HFF-Myc (cell line): ENCODE measurements at regions not wholly inside any gene's neighbourhood (a gene's known extent, or its start where the extent isn't known, plus 50 kb on each side); places are given as distances from the start of the nearest gene placed in this dataset.

Experiments
- DNase-seq: peaks from one replicate; pipeline ENCODE4 v3.0.0-alpha.2; 2011; ENCODE audit warnings: low read depth; ENCODE audit errors: extremely low read depth
- H3K4me3 ChIP-seq: replicated peaks from 2 replicates; pipeline ENCODE4 v1.5.1; 2011; ENCODE audit warnings: low read depth, mild to moderate bottlenecking, control low read depth, low read length
- TF ChIP-seq, protein P1 (sequence below): IDR thresholded peaks from 2 replicates; pipeline ENCODE4 v1.5.1; 2012; ENCODE audit warnings: mild to moderate bottlenecking, low read depth, low read length, control low read depth; ENCODE audit errors: missing control alignments

DNA sequence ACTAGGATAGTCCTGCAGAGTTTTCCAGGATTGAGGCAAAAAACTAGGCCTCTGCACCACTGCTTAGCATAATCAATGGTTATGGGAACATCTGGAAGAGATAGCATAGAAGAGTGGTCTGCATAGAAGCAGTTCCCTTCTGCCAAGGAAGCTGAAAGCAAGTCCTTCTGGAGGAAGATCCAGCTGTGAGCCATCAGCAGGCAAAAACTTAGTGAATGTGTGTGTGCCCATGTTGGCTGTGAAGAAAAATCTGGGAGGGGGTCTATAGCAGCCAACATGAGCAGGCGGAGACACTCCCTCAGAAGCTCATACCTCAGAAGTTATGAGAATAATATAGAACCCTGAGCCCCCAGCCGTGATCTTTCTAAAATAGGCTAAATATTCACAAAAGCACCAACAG is 228.1 kb upstream of the STEAP1 start:
- DNase-seq, result no peak
- TF ChIP-seq, protein P1, sequence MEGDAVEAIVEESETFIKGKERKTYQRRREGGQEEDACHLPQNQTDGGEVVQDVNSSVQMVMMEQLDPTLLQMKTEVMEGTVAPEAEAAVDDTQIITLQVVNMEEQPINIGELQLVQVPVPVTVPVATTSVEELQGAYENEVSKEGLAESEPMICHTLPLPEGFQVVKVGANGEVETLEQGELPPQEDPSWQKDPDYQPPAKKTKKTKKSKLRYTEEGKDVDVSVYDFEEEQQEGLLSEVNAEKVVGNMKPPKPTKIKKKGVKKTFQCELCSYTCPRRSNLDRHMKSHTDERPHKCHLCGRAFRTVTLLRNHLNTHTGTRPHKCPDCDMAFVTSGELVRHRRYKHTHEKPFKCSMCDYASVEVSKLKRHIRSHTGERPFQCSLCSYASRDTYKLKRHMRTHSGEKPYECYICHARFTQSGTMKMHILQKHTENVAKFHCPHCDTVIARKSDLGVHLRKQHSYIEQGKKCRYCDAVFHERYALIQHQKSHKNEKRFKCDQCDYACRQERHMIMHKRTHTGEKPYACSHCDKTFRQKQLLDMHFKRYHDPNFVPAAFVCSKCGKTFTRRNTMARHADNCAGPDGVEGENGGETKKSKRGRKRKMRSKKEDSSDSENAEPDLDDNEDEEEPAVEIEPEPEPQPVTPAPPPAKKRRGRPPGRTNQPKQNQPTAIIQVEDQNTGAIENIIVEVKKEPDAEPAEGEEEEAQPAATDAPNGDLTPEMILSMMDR, result no peak
- H3K4me3 ChIP-seq, result no peak overlapping the region

DNA sequence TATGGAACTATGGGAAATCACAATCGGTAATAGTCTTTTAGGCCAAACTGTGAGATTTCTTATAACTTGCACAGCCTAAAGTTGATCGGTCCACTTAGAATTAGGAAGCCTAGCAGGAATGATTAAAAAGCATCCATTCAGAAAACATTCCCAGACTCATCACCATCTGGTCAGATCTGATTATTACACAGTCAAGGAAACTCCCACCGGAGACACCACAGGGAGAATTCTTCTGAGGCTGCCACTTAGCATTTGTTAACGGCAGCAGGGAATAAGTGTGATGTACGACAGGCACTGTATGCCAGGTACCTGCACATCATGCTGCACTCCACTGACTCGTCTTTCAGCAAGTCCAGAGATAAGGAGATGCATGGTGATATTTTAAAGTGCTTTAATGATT is 227.6 kb upstream of the STEAP1 start:
- H3K4me3 ChIP-seq, result no peak overlapping the region
- DNase-seq, result no peak
- TF ChIP-seq, protein P1, result no peak

DNA sequence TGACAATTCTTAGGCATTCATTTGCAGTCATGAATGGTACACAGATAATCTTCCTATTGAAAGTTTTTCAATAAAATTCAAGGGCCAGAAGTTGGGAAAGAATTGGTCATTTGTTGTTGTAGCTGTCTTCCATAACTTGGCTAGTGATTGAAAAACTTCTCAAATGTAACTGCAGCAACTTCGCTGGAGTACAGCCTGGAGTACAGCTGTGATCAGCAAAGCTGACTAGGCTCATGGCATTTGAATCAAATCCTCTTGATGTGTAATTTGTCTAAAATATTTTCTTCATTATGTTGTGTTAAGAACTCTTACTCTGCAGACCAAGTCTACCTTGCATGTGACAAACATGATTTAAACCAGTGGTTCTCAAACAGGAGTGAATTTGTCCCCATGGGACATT is 226.5 kb upstream of the STEAP1 start:
- TF ChIP-seq, protein P1, result no peak
- H3K4me3 ChIP-seq, result no peak overlapping the region
- DNase-seq, result no peak

DNA sequence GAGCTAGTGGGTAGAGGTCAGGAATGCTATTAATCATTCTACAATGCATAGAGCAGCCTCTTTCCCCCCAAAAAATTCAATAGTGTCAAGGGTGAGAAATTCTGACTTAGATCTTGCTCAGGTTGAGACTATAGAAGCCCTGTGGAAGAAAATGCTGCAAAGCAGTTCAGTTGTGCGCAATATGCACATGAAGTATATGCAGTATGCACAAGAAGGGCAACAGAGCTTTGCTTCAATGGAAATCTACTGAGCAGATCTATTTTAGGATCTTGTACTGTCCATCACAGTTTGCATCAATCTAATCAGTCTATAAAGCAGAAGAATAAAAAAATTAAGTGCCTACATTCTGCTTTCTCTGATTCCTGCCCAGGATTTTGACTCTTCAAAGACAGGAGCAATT is 225.8 kb upstream of the STEAP1 start:
- H3K4me3 ChIP-seq, result no peak overlapping the region
- DNase-seq, result no peak
- TF ChIP-seq, protein P1, result no peak

DNA sequence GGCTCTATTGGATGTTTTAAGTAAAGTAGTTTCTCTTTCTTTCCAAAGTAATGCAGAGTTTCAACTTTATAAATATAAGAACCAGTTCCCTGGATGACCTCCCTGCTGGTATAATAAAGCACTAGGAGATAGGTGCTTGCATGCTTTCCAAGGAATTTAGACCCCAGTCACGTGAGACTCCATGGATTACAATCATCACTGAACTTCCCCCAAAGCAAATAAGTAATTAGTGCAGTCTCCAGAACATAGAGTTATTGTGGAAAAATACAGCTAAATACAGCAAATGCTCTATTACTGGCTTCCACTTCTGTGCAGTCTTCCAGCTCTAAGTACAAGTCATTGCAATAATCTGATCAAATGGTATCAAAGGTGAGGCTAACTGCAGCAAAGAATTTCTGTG is 220.2 kb upstream of the STEAP1 start:
- no peak for DNase-seq
- TF ChIP-seq, protein P1, result no peak
- H3K4me3 ChIP-seq, result no peak overlapping the region

DNA sequence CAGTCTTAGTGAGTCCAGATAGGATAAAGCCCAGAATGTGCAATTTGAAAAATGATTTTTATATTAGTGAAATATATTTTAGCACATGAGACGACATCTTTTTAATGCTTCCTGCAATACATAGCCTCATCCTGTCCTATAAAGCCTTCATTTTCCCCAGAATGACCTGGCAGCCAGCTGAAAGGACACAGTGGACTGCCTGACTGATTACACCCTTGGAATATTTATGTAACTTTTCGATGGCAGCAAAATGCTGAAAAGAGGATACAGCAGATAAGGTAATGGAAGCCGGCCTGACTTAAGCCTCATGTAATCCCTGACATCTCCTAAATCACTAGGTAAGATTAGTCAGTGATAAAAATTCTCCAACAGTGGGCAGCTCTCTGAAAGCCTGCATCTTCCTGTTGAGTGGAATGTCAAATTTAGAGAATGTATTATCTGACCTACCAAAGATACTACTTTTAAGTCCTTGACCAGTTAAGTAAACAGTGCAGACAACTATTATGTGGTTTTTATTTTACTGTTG is 210.7 kb upstream of the STEAP1 start:
- no peak overlapping the region for H3K4me3 ChIP-seq
- DNase-seq, result no peak

DNA sequence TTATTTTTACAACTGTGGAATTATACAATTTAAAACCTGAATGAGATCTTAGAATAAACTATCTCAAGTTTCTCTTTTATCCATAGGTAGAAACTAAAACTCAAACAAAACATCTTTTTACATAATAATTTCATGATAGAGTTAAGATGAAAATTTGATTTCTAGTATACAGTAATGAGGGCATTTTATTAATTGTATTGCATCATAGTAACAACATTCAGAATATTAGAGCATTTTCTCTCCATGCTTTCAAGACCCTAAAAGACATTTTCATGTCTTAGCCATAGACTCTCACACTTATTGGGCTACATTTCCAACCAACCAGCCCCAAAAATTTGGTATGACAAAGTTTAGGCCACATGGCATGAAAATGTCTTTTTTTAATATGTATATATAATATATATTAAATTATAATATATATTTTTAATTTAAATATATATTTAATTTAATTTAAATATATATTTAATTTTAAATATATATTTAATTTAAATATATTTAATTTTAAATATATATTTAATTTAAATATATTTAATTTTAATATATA is 195.7 kb upstream of the STEAP1 start:
- TF ChIP-seq, protein P1, result no peak
- no peak for DNase-seq
- H3K4me3 ChIP-seq, result no peak overlapping the region

More for the DNA sequence above, 210.7 kb upstream of the STEAP1 start:
- TF ChIP-seq, protein P1, result no peak
